Thyroid gland (tissue), 4 donors: ENCODE measurements at regions not wholly inside any gene's neighbourhood (a gene's known extent, or its start where the extent isn't known, plus 50 kb on each side); places are given as distances from the start of the nearest gene placed in this dataset.

Experiments
- DNase-seq, 2 donors: peaks; one replicate each; pipeline ENCODE4 v3.0.0-alpha.2; 2019
- H3K27ac ChIP-seq, 3 donors: fragments of 200-600 bp; sonication (generic); 1 replicate in 2 of 3; 2 replicates in 1 of 3; pipeline ENCODE4 v1.5.1; 2016 to 2019; ENCODE audit warnings: mild to moderate bottlenecking in 1 of 3, moderate library complexity in 1 of 3
- H3K27me3 ChIP-seq: fragments of 200-600 bp; sonication (generic); one replicate; pipeline ENCODE4 v1.5.1; 2019
- H3K36me3 ChIP-seq, 2 donors: fragments of 200-600 bp; sonication (generic); one replicate each; pipeline ENCODE4 v1.5.1; 2016 to 2019
- H3K4me1 ChIP-seq, 2 donors: fragments of 200-600 bp; sonication (generic); one replicate each; pipeline ENCODE4 v1.5.1; 2017 to 2019
- H3K4me3 ChIP-seq, 3 donors: fragments of 200-600 bp; sonication (generic); replicated peaks in 1 of 3; 1 replicate in 2 of 3; 2 replicates in 1 of 3; pipeline ENCODE4 v1.5.1; 2016; ENCODE audit warnings: mild to moderate bottlenecking in 1 of 3
- H3K9me3 ChIP-seq: fragments of 200-600 bp; sonication (generic); one replicate; pipeline ENCODE4 v1.5.1; 2017
- POLR2A ChIP-seq, 2 donors: fragments of 450-650 bp; IDR thresholded peaks; one replicate each; pipeline ENCODE4 v1.6.1; 2017; ENCODE audit warnings: antibody characterized with exemption in 2 of 2, mild to moderate bottlenecking in 2 of 2, moderate library complexity in 1 of 2
- WGBS, 2 donors: methylation state at CpG; one replicate each; pipeline ENCODE4 v1.1.5; 2017; 5-methylcytosine and 5-hydroxymethylcytosine counted together
- intact Hi-C: fragments of 100-400 bp; cut with DNase I; formaldehyde crosslinking; loops from one replicate; pipeline ENCODE4 v1.15.1; 2023
- TF ChIP-seq, protein P1 (sequence below), 6 experiments: fragments of 200-600 bp in 3 of 6; fragments of 450-650 bp in 3 of 6; sonication (generic) in 3 of 6; IDR thresholded peaks; one replicate each; pipeline ENCODE4 v1.5.1; 2016 to 2019; ENCODE audit warnings: antibody characterized with exemption in 6 of 6, mild to moderate bottlenecking in 2 of 6, inconsistent platforms in 1 of 6, moderate library complexity in 1 of 6

DNA sequence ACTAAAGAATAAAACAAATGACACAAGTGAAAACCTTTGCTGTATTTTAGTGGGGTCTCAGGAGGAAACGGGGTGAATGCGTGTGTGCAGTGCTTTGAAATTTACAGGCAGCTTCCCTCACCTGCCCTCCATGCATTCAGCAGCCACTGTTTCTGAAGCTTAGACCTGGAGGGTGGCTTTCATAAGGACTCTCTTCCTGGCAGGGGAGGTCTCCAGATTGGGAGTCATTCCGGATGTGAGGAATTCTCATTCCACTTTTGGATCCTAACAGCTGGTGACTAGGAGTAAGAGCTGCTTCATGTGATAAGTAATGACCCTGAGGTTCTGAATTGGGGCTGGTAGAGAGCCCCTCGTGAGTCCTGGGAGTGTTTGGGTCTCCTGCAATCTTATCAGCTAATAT, 192.5 kb downstream of the SH3BP4 start:
- TF ChIP-seq POLR2A (IDR thresholded peaks at IDR 0.05) = no peak
- TF ChIP-seq, protein P1, sequence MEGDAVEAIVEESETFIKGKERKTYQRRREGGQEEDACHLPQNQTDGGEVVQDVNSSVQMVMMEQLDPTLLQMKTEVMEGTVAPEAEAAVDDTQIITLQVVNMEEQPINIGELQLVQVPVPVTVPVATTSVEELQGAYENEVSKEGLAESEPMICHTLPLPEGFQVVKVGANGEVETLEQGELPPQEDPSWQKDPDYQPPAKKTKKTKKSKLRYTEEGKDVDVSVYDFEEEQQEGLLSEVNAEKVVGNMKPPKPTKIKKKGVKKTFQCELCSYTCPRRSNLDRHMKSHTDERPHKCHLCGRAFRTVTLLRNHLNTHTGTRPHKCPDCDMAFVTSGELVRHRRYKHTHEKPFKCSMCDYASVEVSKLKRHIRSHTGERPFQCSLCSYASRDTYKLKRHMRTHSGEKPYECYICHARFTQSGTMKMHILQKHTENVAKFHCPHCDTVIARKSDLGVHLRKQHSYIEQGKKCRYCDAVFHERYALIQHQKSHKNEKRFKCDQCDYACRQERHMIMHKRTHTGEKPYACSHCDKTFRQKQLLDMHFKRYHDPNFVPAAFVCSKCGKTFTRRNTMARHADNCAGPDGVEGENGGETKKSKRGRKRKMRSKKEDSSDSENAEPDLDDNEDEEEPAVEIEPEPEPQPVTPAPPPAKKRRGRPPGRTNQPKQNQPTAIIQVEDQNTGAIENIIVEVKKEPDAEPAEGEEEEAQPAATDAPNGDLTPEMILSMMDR (IDR thresholded peaks at IDR 0.05) = no peak
- Histone ChIP-seq H3K27ac (no peak overlapping the region), H3K36me3 (no peaks in the 10 kb centered on the region), H3K4me3 (no peak overlapping the region), H3K27me3 (no peaks in the 10 kb centered on the region), H3K4me1 (no peaks in the 10 kb centered on the region), H3K9me3 (no peaks in the 10 kb centered on the region)
- intact Hi-C loops = no loop called here
- no peak for DNase-seq
- 79 to 80% methylated on average over 4 of the region's 4 CpGs for WGBS, 2 donors

DNA sequence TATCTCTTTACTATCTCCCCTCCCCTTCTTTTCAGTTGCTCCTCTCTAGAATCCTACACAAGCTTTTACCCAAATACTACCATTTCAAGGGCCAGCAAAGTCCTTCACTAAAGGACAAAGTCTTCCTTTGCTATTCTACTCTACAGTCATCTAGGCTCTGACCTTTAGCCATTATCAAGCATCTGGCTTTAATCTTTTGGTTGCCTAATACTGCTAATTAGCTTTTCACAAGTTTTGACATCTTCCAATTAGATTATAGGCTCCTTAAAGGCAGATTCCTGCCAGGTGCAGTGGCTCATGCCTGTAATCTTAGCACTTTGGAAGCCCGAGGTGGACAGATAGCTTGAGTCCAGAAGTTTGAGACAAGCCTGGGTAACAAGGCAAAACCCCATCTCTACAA, 194.4 kb downstream of the SH3BP4 start:
- no peak for TF ChIP-seq POLR2A (IDR thresholded peaks at IDR 0.05)
- TF ChIP-seq, protein P1 (IDR thresholded peaks at IDR 0.05) = no peak
- Histone ChIP-seq H3K4me1 (no peaks in the 10 kb centered on the region), H3K27ac (no peak overlapping the region), H3K36me3 (no peaks in the 10 kb centered on the region), H3K9me3 (no peaks in the 10 kb centered on the region), H3K27me3 (no peaks in the 10 kb centered on the region), H3K4me3 (no peak overlapping the region)
- DNase-seq = no peak
- intact Hi-C loops = no loop called here
- 81 to 84% methylated on average over 1 of the region's 1 CpG for WGBS, 2 donors

DNA sequence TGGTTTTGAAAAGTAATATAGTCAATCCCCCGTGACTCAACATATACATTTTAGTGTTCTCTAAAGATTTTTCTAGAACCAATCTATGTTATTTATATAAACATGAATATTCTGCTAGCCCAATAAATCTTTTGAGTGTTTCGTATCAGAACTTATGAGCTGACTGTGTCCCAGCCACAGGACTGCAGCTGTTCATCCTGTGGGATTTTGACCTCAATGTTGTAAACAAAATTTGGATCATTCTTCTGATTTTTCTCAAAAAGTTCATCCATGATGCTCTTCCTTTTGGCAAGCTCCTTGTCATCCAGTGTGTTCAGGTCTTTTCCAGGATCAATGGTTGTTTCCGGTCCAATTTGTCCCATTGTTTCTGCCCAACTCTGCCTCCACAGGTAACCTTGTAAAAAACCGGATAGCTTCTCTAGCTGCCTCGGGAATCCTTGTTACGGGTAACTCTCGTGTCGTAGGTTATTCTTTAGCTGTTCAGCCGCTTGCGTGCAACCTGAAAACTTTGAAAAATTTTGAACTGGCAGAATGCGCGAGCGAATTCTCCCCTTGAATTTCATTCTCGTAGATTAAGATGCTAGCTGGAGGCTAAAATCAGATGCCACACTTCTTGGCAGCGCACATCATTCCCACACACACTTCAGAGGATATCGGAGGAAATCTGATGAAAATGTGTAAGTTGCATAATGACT, 195.2 kb downstream of the SH3BP4 start:
- Histone ChIP-seq H3K27ac (no peak overlapping the region), H3K4me3 (no peak overlapping the region), H3K4me1 (no peaks in the 10 kb centered on the region), H3K9me3 (no peaks in the 10 kb centered on the region), H3K27me3 (no peaks in the 10 kb centered on the region), H3K36me3 (no peaks in the 10 kb centered on the region)
- TF ChIP-seq, protein P1 (IDR thresholded peaks at IDR 0.05) = no peak
- TF ChIP-seq POLR2A (IDR thresholded peaks at IDR 0.05) = no peak
- WGBS, 2 donors = 87 to 91% methylated on average over 16 of the region's 16 CpGs
- intact Hi-C loops = no loop called here
- no peak for DNase-seq

DNA sequence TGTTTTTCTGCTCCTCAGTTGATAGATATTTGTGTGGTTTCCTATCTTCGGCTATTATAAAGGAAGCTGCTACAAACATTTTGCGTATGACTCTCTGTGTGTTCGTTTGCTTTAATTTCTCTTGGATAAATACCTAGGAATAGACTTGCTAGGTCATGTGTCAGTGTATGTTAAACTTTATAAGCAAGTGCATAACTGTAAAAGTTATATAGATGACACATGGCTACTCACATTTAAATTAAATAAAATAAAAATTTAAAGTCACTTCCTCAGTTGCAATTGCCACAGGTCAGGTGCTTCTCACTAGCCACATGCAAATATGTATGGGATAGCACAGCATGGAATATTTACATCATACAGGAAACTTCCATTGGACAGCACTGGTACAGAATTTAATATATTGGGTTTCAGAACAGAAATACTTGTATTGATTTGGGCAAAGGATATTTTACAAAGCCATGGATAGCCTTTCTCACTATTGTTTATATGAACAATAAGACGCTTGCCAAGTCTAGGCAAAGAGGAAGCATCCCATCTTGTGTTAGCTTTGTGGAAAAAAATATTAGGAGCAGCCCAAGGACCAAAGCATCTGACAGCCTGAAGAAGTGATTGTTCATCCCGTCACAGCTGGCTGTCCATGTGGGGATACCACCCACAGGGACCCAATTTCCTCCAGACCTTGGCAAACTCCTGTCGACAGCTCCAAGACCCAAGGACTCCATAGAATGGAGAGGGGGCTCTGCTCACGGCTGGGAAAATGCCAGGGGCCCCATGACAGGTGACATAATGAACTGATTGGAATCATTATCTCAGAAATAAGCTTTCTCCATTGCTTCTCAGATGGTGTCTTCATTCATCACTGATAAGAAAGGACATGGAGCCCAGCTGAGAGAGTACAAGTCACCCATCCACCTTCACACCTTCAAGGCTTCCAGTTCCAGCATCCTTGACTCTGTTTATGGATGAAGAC, 196.7 kb downstream of the SH3BP4 start:
- 80 to 81% methylated on average over 7 of the region's 7 CpGs for whole genome bisulfite sequencing, 2 donors
- intact Hi-C loops = no loop called here
- DNase-seq = no peak
- Histone ChIP-seq H3K36me3 (no peaks in the 10 kb centered on the region), H3K4me1 (no peaks in the 10 kb centered on the region), H3K27me3 (no peaks in the 10 kb centered on the region), H3K27ac (no peak overlapping the region), H3K9me3 (no peaks in the 10 kb centered on the region), H3K4me3 (no peak overlapping the region)
- no peak for TF ChIP-seq POLR2A (IDR thresholded peaks at IDR 0.05)
- TF ChIP-seq, protein P1 (IDR thresholded peaks at IDR 0.05) = no peak

DNA sequence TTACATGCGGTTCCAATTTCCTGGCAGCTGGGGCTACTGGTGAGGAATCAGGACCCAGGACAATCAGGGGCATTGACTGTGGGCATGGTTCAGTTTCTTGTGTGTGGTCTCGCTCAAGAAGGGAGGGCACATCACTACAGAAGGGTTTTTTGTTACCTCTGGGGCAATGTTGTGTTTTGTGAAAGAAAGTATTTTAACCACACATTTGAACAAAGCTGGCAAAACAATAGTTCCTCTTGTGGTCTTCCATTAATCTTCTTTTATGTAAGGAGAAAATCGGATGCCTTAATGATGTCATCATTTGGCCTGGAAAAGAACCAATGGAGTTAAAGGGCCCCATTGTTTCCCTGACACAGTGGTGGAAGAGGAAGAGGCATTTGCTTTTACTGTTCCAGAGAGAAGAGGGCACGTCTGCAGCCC, 197.4 kb downstream of the SH3BP4 start:
- 73 to 90% methylated on average over 4 of the region's 4 CpGs for WGBS, 2 donors

More for the DNA sequence above, 197.4 kb downstream of the SH3BP4 start:
- no peak overlapping the region for H3K27ac ChIP-seq
- H3K36me3 ChIP-seq = no peaks in the 10 kb centered on the region
- intact Hi-C loops = no loop called here
- no peaks in the 10 kb centered on the region for H3K9me3 ChIP-seq
- no peak for DNase-seq
- TF ChIP-seq, protein P1 (IDR thresholded peaks at IDR 0.05) = no peak
- no peak for TF ChIP-seq POLR2A (IDR thresholded peaks at IDR 0.05)
- H3K4me3 ChIP-seq = no peak overlapping the region
- no peaks in the 10 kb centered on the region for H3K27me3 ChIP-seq
- no peaks in the 10 kb centered on the region for H3K4me1 ChIP-seq
